RKO (cell line): ENCODE measurements at regions not wholly inside any gene's neighbourhood (a gene's known extent, or its start where the extent isn't known, plus 50 kb on each side); places are given as distances from the start of the nearest gene placed in this dataset.
A peak's percentile ranks its signal among the peaks of the same experiment; 100 is the strongest.
"Not testable (repeated sequence)": the region's sequence is repeated elsewhere in the genome, so short reads cannot be mapped to it uniquely, and the experiment has no call there.

ENCODE experiments used
- DNase-seq: peaks from one replicate; pipeline ENCODE4 v3.0.0-alpha.2; 2016; ENCODE audit warnings: low spot score

- DNase-seq: no peak
Observed at GRCh38 chr13:24563087-24563486, 50.5 kb upstream of the PARP4 start.

- DNase-seq: not testable (repeated sequence)
Observed at GRCh38 chr13:24563971-24564370, 51.4 kb upstream of the PARP4 start.

GRCh38 chr13:24564881-24565280 is 52.3 kb upstream of the PARP4 start:
- DNase-seq: no peak

GRCh38 chr13:24567593-24567992 is 55.0 kb upstream of the PARP4 start:
- DNase-seq: peak; percentile 14

GRCh38 chr13:24574847-24575246 is 62.3 kb upstream of the PARP4 start:
- no peak for DNase-seq

GRCh38 chr13:24580315-24580714 is 67.7 kb upstream of the PARP4 start:
- DNase-seq: peak; percentile 16

GRCh38 chr13:24581578-24581977 is 69.0 kb upstream of the PARP4 start:
- DNase-seq: not testable (repeated sequence)

- not testable (repeated sequence) for DNase-seq
Observed at GRCh38 chr13:24591697-24592096, 79.1 kb upstream of the PARP4 start.

GRCh38 chr13:24597906-24598670 is 82.1 kb upstream of the ATP12A start:
- DNase-seq: not testable (repeated sequence)

GRCh38 chr13:24599019-24599791 is 81.0 kb upstream of the ATP12A start:
- DNase-seq: not testable (repeated sequence)

GRCh38 chr13:24605923-24606372 is 74.3 kb upstream of the ATP12A start:
- peak; percentile 44 for DNase-seq

GRCh38 chr13:24606486-24607170 is 73.6 kb upstream of the ATP12A start:
- no peak for DNase-seq

GRCh38 chr13:24610956-24611355 is 69.3 kb upstream of the ATP12A start:
- no peak for DNase-seq

GRCh38 chr13:24612726-24613125 is 67.5 kb upstream of the ATP12A start:
- no peak for DNase-seq

- no peak for DNase-seq
Observed at GRCh38 chr13:24613128-24613527, 67.1 kb upstream of the ATP12A start.

- DNase-seq: no peak
Observed at GRCh38 chr13:24613755-24614154, 66.5 kb upstream of the ATP12A start.

- DNase-seq: no peak
Observed at GRCh38 chr13:24614306-24615080, 65.7 kb upstream of the ATP12A start.

GRCh38 chr13:24615114-24615513 is 65.1 kb upstream of the ATP12A start:
- no peak for DNase-seq

GRCh38 chr13:24615911-24616472 is 64.2 kb upstream of the ATP12A start:
- DNase-seq: no peak

GRCh38 chr13:24616514-24616913 is 63.7 kb upstream of the ATP12A start:
- no peak for DNase-seq

- DNase-seq: no peak
Observed at GRCh38 chr13:24617256-24618010, 62.8 kb upstream of the ATP12A start.
